Islet precursor cell (in vitro differentiated cells): ENCODE measurements at regions not wholly inside any gene's neighbourhood (a gene's known extent, or its start where the extent isn't known, plus 50 kb on each side); places are given as distances from the start of the nearest gene placed in this dataset.
"Not testable (repeated sequence)": the region's sequence is repeated elsewhere in the genome, so short reads cannot be mapped to it uniquely, and the experiment has no call there.

ENCODE experiments used
- DNase-seq: peaks from one replicate; pipeline ENCODE4 v3.0.0-alpha.2; 2018

- no peak for DNase-seq
Measured at GRCh38 chr11:92109466-92109865, 115.2 kb upstream of the FAT3 start.

GRCh38 chr11:92107331-92107730 is 117.3 kb upstream of the FAT3 start:
- no peak for DNase-seq

GRCh38 chr11:92104349-92104748 is 120.3 kb upstream of the FAT3 start:
- no peak for DNase-seq

- no peak for DNase-seq
Measured at GRCh38 chr11:92101920-92102319, 122.7 kb upstream of the FAT3 start.

GRCh38 chr11:92099183-92099582 is 125.4 kb upstream of the FAT3 start:
- no peak for DNase-seq

- DNase-seq = no peak
Measured at GRCh38 chr11:92098172-92098571, 126.4 kb upstream of the FAT3 start.

- DNase-seq = no peak
Measured at GRCh38 chr11:92087725-92088537, 136.7 kb upstream of the FAT3 start.

- DNase-seq = no peak
Measured at GRCh38 chr11:92083123-92083522, 141.5 kb upstream of the FAT3 start.

GRCh38 chr11:92082652-92083051 is 142.0 kb upstream of the FAT3 start:
- DNase-seq = no peak

GRCh38 chr11:92074498-92074897 is 150.1 kb upstream of the FAT3 start:
- DNase-seq = not testable (repeated sequence)

GRCh38 chr11:92071660-92072059 is 153.0 kb upstream of the FAT3 start:
- no peak for DNase-seq

GRCh38 chr11:92070026-92070889 is 154.4 kb upstream of the FAT3 start:
- DNase-seq = no peak

GRCh38 chr11:92067016-92067415 is 157.6 kb upstream of the FAT3 start:
- DNase-seq = no peak

GRCh38 chr11:92061456-92062062 is 163.1 kb upstream of the FAT3 start:
- no peak for DNase-seq

- DNase-seq = no peak
Measured at GRCh38 chr11:92057849-92058442, 166.7 kb upstream of the FAT3 start.

- no peak for DNase-seq
Measured at GRCh38 chr11:92053216-92053615, 171.4 kb upstream of the FAT3 start.

GRCh38 chr11:92050305-92050704 is 174.3 kb upstream of the FAT3 start:
- no peak for DNase-seq

GRCh38 chr11:92048415-92048814 is 176.2 kb upstream of the FAT3 start:
- no peak for DNase-seq

GRCh38 chr11:92046103-92046502 is 178.5 kb upstream of the FAT3 start:
- DNase-seq = no peak

GRCh38 chr11:92045301-92045700 is 179.3 kb upstream of the FAT3 start:
- DNase-seq = no peak

GRCh38 chr11:92035488-92035887 is 189.1 kb upstream of the FAT3 start:
- no peak for DNase-seq

GRCh38 chr11:92027136-92027535 is 197.5 kb upstream of the FAT3 start:
- DNase-seq = not testable (repeated sequence)

- DNase-seq = no peak
Measured at GRCh38 chr11:92026664-92027063, 198.0 kb upstream of the FAT3 start.
